HG03108 (cell line): ENCODE measurements at regions not wholly inside any gene's neighbourhood (a gene's known extent, or its start where the extent isn't known, plus 50 kb on each side); places are given as distances from the start of the nearest gene placed in this dataset.

Source experiments
- ATAC-seq: cut with Tn5 transposase; IDR thresholded peaks from one replicate; pipeline ENCODE4 v1.9.1; 2021; ENCODE audit warnings: moderate library complexity; ENCODE audit not compliant: unreplicated experiment

DNA sequence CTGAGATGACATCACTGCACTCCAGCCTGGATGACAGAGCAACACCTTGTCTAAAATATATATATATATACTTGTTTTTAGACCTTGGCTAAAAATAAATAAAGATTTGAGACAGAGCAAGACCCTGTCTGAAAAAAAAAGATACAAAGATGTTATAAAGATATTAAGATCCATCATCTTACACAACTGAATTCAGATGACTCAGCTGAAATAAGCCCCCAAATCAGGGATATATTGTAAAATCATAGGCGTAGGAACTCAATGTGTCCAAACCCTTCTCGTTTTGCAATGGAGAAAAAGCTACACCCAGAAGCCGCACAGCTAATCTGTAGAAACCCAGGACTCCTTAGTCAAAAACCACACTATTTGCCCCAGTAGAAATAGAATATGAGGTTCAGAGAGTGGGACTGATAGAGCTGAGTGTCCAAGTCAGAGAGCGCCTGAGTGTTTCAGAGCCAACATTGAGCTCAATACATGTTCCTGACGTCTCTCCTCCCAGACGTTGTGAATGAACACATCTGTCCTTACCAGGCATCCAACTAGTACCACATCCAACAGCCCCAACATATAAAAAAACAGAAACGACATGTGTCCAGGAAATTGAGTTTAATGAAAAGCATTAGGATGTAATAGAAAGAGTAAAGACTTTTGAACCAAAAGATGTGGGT, 207.9 kb upstream of the BLID start:
- ATAC-seq = no peak

DNA sequence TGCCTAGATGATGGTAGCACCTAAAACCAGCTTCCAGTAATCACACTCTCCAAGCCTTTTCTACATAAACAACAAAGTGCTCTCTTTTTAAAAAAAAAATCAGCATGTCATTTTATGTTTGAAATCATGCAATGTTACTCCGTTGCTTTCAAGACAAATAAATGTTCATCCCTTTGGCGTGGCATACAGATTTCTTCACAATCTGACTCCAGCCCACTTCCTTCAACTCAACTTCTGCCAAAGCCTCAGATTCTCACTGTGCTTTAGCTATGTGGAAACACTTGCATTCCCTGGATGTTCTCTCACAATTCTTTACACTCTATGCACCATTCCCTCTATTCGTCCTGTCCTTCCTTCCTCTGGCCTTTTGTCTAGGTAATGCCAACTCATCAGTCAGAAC, 206.3 kb upstream of the BLID start:
- no peak for ATAC-seq

DNA sequence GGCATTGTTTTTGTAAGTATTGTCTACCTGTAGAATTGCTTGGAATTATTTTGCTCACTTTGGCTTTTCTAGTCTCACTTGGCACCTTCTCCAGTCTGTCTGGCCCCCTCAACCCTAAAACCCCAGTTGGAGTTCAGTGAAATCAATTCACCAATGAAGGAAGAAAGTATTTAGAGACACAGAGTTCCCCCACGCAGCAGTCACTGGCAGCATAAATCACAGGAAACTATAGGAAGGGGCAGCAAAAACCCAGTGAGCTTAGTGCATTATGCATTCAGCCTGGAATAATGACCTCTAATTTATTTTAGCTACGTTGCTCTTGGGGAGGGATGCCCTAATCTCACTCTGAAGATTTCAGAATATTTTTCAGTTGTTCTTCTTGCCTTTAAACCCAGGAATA, 204.7 kb upstream of the BLID start:
- no peak for ATAC-seq

DNA sequence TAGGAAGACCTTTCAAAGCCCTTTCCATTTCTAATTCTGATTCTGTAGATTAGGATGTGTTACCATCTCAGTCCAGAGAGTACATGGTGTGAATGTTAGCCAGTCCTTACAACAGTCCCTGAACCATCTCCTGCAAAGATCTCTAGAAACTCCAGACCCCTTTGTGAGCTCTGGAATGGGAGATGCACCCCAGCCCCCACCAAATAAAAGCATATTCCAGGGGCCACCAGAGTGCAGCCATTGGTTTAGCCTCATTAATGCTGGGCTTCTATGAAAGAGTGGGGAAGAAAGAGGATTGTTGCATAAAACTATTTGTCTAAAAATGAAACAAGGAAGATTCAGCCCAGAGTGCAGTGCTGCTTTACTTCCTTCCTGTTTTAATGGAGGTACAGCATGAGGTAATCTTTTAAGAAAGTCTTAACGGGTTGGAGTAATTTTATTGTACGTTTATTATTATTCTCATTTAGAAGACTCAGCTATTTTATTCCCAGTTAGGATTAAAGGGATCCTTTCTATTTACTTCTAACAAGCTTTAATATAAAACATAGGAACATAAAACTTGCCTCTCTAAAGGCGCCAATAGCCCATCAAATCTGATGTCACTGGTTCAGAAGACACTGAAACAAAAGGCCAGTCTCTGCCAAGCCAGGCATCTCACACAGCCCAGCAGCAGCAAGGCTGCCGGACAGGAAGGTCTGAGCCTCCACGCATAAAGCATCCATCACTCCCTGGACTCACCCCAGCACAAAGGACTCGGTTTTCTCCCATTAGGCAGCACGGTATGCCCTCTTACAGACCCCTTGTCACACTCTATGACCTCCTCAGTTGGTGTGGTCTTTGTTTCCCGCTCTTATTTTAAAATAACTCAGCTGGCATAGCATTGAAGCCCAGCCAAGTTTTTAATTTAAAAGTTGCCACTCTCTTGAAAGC, 203.9 kb upstream of the BLID start:
- ATAC-seq = no peak

DNA sequence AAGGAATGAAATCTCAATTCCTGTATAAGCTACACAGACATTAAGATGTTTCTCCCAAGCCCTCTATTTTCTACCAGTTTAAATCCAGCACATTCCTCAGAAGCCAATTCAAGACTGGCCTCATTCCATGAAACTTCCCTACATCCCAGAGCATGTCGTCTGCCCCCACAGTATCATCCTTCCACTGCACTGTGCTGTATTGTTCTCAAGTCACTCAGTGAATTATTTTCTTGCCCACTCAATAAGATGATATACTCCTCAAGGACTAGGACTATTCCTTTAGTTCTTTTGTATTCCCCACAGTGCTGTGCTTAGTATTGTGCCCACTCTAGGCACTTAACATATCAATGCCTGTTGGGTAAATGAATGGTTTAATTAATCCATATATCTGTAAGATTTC, 203.1 kb upstream of the BLID start:
- no peak for ATAC-seq

DNA sequence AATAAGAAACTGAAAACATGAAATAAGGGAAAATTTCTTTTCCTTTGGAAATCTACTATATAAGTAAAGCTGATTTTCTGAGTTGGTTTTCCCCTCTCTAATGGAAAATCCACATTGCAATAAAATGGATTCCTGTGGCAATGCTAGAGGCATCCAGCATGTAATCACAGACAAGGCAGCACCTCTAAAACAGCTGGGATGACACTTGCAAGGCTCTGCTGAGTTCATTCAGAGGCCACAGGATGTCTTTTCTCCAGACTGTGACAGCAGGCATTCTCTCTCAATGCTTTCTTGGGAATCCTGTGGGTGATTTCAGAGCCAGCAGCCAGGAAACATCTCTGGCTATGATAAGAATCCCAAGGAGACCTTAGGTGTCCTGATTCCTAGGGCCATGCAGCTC, 201.3 kb upstream of the BLID start:
- ATAC-seq = no peak

DNA sequence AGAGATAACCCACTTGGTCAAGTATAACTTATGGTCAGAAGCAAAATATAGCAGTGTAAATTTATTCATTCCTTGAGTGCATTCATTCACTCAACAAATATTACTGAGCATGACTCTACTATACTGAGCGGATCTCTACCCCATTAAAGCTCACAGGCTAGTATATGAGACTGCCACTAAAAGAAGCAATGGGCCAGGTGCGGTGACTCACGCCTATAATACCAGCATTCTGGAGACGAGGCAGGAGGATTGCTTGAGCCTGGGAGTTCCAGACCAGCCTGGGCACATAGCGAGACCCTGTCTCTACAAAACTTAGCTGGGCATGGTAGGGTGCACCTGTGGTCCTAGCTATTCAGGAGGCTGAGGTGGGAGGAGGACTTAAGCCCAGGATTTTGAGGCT, 197.6 kb upstream of the BLID start:
- no peak for ATAC-seq

DNA sequence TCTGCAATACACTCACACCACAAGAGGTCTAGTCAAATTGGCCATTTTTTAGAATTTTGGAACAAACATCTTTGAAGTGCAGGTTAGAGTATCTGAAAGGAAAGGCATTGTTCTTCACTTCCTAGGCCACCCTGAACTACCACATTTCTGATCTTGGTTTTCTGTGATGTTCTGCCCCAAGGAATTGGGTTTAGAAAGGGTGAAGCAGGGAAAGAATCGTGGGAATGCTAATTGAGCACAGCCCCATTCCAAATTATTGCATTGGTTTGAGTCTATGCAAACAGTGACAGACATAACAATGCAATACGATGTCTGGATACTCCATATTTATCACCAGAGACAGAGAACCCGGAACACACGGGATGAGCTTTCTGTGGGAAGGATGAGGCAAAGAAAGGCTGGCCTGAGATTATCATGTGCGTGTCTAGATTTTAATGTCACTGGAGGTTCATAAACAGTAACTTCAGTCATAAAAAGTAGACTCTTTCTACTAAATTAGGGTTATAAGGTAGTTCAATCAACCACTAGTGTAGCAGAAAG, 195.3 kb upstream of the BLID start:
- no peak for ATAC-seq

DNA sequence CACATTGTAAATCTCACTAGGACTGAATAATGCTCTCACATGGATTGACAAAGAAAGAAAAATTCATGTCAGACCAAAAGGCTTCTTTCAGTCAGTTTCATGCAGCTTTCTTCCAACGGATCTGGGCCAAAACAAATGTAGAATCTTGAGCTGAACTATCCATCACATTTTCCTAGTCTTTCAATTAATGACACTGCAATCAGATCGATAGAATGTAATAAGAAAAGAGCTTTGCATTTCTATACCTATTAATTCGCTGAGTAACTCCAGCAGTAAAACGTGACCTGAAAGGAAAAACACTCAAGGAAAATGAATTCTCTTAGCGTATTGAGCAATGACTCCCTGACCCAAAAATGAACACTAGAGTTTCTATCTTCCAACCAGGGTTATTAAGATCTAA, 194.8 kb upstream of the BLID start:
- ATAC-seq = no peak

DNA sequence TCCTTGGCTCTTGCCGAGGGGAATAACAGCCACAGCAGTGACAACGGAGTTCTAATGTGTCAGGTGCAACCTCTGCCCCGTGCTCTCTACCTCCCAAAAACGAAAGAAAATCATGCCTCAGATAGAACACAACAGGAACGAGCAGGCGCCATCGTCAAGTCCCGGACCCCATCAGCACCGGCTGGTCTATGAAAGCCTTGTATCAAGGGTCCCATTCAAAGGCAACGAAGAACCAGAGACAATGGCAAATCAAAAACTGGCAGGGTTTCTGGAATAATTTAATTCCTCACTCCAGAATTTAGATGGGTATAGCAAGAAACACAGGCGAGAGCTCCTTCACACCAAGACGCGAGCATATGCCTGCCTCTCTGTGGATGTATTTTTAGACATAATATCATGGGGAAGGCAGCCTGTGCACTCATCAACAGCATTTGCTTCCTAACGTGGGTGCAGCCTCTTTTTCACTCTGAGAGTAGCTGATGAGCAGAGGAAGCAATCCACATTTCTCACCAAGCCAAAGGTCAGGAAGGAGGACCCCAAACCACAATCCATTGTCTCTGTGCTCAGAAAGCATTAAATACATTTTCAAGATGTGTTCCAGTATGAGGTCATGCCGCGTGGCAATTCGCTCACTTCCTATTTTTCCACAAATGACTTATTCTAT, 193.4 kb upstream of the BLID start:
- ATAC-seq = no peak

DNA sequence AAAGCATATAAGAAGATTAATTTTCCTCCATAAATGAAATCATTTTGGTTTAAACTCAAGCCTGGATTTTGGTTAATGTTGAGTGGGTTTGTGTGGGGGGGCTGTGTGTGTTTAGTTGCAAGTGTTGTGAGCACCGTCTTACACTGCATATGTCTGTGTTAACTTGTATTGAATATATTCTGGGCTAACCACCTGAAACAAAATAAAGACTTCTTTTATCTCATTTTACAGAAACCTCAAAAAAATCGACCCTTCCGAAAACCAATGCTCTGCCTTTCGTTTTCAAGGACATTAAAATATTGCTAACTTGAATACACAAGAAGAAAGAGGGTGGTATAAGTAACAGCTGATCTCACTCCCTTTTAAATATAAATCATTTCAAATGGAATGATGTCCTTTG, 192.2 kb upstream of the BLID start:
- ATAC-seq = no peak

DNA sequence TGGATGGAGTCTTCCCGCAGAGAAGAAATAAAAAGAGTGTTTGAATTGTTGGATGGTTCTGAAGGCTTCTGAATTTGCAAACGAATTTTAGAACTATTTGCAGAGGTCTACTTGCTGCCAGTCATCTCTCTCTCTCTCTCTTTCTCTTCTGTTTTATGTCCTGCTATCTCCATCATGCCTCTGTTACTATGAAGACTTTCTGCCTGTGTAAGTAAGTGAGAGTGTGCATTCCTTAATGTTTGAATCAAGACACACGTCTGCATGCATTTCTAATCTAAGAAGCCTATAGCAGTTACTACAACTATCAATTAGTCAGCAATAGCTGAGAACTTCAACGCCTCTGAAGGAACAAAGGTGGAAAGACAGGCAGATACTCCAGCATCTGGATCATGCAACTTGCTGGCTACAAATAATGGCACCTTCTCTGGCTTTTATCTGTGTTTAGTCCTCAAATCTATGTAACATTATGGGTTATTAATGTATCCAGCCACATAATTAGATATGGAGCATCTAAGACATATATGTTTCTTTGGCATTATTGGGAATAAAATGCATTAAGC, 191.5 kb upstream of the BLID start:
- ATAC-seq = no peak

DNA sequence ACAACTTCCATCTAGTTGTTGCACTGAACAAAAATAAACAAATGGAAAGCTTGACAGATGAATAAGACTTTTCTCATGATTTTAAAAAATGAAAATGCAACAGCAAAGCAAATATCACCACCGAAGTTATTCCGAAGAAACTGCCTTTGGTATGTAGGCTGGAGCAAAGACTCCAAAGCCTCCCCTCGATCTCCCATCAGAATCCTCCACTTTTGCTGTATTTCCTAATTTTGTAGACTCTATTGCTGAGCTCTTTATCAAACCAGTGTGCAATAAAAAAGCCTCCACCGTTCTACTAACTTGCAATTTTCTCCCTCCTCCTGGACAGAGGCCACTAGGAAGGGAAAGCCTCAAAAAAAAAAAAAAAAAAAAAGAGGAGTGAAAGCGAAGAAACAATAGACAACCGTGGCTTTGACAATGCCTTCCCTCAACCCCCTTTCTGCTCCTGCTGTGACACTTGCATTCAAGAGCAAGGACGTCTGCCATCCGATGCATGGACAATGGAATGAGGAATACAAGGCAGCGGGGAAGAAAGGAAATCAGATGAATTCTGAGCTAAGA, 190.9 kb upstream of the BLID start:
- no peak for ATAC-seq

DNA sequence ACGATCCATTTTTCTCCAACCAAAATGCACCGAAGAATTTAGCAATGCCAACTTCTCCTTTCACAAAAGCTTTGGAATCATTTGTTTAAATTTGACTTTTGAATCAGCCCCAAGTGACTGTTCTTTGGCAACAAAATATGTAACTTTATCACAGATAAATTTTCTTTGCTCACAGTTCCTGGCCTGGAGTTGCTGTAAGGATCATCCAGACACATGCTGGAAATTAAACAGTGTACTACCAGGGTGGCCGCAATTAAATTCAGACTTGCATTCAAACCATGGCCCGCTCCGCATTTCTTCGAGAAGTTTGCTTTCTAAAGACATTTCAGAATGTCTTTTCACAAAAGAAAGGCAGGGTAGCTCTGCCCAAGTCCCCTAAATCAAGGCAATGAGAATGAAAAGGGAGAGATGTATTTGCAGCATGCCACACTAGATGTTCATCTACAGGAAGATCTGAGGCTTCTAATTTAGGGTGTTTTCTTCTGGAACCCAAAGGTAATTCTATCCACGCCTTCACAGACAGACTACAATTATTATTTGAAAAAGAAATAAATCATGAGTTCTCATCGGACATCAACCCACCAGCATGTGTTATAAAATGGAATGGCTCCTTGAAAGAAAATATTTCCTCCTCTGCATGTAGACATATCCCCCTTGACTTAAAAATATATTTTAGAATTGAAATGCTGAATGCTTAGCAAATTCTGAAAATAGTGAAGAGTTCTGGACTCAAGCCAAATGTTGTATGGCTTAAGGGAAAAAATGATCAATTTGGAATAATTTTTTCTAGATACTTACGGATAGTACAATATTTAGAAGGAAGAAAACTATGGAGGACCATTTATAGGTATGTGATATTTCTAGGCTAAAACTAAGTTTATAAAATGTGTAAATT, 189.7 kb upstream of the BLID start:
- no peak for ATAC-seq

DNA sequence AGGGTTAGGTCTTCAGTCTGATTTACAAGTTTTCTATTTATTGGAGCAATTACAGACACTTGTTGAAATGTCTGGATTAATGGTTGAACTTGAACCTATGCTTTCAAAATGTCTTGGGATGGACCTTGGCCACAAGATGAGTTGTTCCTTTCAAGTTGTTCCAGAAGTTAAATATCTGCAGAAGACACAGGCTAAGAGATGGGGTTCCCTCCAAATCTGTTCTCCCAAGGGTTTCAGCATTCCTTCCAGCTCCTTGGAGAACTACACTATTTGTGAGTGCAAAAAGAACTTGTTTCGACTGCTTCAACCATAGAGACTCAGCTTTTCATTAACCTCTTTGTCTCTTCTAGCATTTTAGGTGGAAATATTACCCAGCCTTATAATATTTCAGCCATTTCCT, 189.0 kb upstream of the BLID start:
- ATAC-seq = no peak

DNA sequence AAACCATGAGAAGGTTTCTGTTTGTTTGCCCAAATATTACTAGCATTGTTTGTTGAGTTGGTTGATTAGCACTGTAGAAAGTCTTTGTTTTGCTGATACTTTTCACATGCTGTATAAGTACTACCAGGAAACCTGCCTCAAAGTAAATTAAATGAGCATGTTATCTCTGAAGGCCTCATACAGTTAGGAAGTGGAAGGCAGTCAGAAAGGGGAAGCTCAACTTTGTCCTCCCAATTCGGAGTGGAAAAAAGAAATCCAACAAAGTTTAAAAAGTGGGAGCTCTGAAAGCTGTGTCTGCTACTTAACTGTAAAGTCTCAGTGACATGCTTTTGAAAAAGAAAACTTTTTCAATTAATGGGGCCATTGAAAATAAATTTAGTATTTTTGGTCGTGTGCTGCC, 188.3 kb upstream of the BLID start:
- no peak for ATAC-seq

DNA sequence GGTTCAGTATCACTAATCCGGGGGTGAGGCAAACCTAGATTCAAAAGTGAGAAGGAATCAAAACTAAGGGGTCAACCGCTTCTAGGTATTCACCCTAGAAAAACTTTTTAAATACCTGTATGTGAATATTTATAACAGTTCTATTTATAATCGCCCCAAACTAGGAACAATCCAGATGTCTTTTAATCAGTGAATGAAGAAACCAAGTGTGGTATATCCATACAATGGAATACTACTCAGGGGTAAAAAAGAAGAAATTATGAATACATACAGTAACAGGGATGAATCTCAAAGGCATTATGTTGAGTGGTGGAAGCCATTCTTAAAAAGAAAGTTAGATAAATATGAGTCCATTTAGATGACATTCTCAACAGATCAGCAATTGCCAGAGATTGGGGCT, 178.0 kb upstream of the BLID start:
- no peak for ATAC-seq

DNA sequence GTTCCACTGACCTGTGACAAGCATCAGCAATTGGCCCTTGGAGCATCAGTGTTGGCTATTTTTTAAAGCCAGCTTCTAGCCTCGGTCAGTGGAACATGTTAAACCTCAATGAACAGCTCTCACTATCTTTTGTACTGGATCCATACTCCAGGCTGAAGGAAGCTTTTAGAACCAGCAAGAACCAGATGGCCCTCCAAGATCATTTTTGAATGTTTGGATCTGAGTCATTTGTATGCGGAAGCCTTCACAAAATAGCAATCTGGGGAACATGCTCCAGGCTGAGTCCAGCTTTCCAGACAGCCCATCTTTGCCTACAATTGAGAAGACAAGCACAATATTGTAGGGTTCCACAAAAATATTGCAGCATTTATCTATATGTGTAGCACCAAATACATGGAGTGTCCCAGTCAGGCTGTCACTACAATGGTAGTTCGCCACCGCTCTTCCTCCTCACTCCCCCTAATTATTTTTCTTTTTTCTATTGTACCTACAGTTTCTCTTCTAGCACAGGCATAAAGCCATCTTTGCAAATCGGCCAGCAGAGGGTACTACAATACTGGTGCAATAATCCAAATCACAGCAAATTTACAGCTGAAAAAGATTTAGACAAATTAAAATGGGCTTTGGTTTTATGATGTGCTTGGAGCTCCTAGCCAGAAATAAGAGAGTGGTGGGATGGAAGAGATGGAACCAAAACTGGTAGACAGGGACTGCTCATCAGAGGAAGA, 177.4 kb upstream of the BLID start:
- no peak for ATAC-seq

DNA sequence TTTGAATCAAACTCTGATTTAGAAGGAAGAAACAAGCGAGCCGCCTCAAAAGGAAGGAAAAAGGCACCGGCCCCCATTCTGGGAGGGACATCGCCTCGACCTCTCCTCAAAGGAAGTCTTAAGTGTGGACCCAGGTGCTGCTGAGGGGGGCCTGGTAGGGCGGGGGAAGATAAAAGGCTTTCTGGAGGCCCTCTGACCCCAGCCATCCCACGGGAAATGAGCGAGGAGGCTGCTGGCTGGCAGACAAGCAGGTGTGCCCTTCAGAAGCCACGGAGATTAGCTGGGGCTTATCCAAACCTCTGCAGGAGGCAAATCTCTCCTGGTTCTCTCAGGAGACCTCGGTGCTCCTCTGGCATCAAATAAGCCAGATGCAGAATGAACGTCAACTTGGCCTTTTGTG, 171.4 kb upstream of the BLID start:
- no peak for ATAC-seq
